Ascending aorta (tissue), 2 donors: ENCODE measurements at regions not wholly inside any gene's neighbourhood (a gene's known extent, or its start where the extent isn't known, plus 50 kb on each side); places are given as distances from the start of the nearest gene placed in this dataset.

Experiments
- DNase-seq, 2 donors: peaks; one replicate each; pipeline ENCODE4 v3.0.0-alpha.2; 2019; ENCODE audit warnings: low spot score in 2 of 2
- H3K27ac ChIP-seq, 2 donors: fragments of 200-600 bp; sonication (generic); one replicate each; pipeline ENCODE4 v1.5.1; 2016 to 2017; ENCODE audit warnings: mild to moderate bottlenecking in 1 of 2
- H3K27me3 ChIP-seq: fragments of 200-600 bp; sonication (generic); one replicate; pipeline ENCODE4 v1.5.1; 2017
- H3K36me3 ChIP-seq, 2 donors: fragments of 200-600 bp; sonication (generic); one replicate each; pipeline ENCODE4 v1.5.1; 2016
- H3K4me1 ChIP-seq, 2 donors: fragments of 200-600 bp; sonication (generic); one replicate each; pipeline ENCODE4 v1.5.1; 2016 to 2017; ENCODE audit warnings: mild to moderate bottlenecking in 1 of 2
- H3K4me3 ChIP-seq, 2 donors: fragments of 200-600 bp; sonication (generic); one replicate each; pipeline ENCODE4 v1.5.1; 2016 to 2017; ENCODE audit warnings: mild to moderate bottlenecking in 1 of 2
- H3K9me3 ChIP-seq, 2 donors: fragments of 200-600 bp; sonication (generic); one replicate each; pipeline ENCODE4 v1.5.1; 2016
- intact Hi-C: fragments of 100-400 bp; cut with DNase I; formaldehyde crosslinking; loops from one replicate; pipeline ENCODE4 v1.15.1; 2023
- TF ChIP-seq, protein P1 (sequence below), 3 experiments: fragments of 200-600 bp in 2 of 3; fragments of 450-650 bp in 1 of 3; sonication (generic) in 2 of 3; IDR thresholded peaks; one replicate each; pipeline ENCODE4 v1.5.1; 2016 to 2019; ENCODE audit warnings: antibody characterized with exemption in 3 of 3, mild to moderate bottlenecking in 1 of 3, moderate library complexity in 1 of 3

DNA sequence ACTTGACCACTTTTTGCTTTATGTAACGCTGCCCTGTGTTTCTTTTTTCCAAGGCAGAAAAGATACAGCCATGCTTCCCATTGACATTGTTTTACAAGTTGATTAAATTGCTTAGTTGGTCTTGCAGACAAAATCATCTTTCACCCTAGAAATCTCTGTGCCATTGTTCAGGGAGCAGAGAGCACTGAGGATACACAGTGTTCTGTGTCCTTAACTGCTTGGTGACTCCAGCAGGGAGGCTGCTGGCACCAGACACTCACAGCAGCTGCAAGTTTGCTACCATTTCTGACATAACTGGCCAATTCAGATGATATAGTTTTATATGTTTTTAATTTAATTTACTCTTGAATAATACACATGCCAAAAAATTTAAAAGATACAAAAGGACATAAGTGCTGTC, 118.7 kb downstream of the RGS2 start:
- no peak for DNase-seq
- intact Hi-C loops = no loop called here
- Histone ChIP-seq H3K27ac (no peak overlapping the region), H3K27me3 (no peaks in the 10 kb centered on the region), H3K4me1 (no peaks in the 10 kb centered on the region), H3K9me3 (no peaks in the 10 kb centered on the region), H3K4me3 (no peak overlapping the region), H3K36me3 (no peaks in the 10 kb centered on the region)
- TF ChIP-seq, protein P1, sequence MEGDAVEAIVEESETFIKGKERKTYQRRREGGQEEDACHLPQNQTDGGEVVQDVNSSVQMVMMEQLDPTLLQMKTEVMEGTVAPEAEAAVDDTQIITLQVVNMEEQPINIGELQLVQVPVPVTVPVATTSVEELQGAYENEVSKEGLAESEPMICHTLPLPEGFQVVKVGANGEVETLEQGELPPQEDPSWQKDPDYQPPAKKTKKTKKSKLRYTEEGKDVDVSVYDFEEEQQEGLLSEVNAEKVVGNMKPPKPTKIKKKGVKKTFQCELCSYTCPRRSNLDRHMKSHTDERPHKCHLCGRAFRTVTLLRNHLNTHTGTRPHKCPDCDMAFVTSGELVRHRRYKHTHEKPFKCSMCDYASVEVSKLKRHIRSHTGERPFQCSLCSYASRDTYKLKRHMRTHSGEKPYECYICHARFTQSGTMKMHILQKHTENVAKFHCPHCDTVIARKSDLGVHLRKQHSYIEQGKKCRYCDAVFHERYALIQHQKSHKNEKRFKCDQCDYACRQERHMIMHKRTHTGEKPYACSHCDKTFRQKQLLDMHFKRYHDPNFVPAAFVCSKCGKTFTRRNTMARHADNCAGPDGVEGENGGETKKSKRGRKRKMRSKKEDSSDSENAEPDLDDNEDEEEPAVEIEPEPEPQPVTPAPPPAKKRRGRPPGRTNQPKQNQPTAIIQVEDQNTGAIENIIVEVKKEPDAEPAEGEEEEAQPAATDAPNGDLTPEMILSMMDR (IDR thresholded peaks at IDR 0.05) = no peak

DNA sequence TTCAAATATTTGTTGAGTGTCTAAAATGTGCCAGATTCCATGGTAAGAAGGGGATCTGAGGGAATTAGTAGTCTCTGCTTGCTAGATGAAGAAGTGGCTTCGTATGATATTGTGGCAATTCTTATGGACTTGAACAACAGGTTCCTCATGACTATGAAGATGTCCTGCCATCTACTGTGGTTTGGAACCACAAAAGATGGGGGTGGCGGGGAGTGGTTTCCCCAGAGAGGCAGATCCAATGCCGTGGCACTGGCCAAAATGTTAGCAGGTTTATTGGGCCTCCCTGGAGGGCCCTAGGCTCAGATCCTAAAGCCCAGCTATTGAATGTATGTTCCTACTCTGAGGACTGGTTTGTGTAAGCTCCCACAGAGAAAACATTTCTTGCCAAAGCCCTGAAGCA, 120.8 kb downstream of the RGS2 start:
- no peak for DNase-seq
- Histone ChIP-seq H3K9me3 (no peaks in the 10 kb centered on the region), H3K4me3 (no peak overlapping the region), H3K27me3 (no peaks in the 10 kb centered on the region), H3K36me3 (no peaks in the 10 kb centered on the region), H3K4me1 (no peaks in the 10 kb centered on the region), H3K27ac (no peak overlapping the region)
- TF ChIP-seq, protein P1 (IDR thresholded peaks at IDR 0.05) = no peak
- intact Hi-C loops = no loop called here

GRCh38 chr1:192933744-192934143, 124.9 kb downstream of the RGS2 start:
- TF ChIP-seq, protein P1 (IDR thresholded peaks at IDR 0.05) = no peak
- Histone ChIP-seq H3K36me3 (no peaks in the 10 kb centered on the region), H3K4me3 (no peak overlapping the region), H3K27ac (no peak overlapping the region), H3K4me1 (no peaks in the 10 kb centered on the region), H3K9me3 (no peaks in the 10 kb centered on the region), H3K27me3 (no peaks in the 10 kb centered on the region)
- DNase-seq = no peak
- intact Hi-C loops = no loop called here

DNA sequence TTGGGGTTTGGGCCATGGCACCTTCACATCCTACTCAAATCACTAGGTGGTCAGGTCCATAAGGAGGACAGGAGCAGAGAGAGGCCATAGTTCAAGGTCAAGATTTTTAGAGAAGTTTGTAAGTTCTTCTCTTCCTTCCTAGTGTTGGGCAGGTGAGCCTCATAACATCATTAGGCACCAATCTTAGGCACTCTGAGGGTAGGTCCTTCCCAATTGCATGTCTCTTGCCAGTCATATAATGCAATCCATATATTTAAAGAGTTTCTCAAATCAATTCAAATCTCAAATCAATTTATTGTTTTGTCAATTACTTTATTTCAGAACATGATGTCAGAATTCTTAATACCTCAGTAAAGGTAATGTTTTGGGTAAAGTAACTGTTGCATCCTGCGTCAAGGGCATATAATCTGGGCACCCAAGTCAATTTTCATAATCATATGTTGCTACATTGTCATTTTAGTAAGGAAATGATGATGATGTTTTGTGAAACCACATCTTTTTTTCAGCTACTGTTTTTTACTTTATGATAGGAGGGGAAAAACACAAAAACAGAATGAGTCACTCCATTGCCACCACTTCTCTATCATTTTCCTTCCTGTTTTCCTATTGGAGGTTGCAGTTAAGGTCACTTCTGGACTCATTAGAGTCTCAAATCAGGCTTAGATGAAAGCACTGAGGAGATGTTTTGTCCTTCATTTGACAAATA, 122.7 kb downstream of the UCHL5 start:
- no peak for DNase-seq
- TF ChIP-seq, protein P1 (IDR thresholded peaks at IDR 0.05) = no peak
- no peaks in the 10 kb centered on the region for H3K36me3 ChIP-seq
- H3K9me3 ChIP-seq = no peaks in the 10 kb centered on the region
- H3K4me1 ChIP-seq = no peaks in the 10 kb centered on the region
- intact Hi-C loops = no loop called here
- no peak overlapping the region for H3K27ac ChIP-seq
- H3K27me3 ChIP-seq = no peaks in the 10 kb centered on the region
- H3K4me3 ChIP-seq = no peak overlapping the region

DNA sequence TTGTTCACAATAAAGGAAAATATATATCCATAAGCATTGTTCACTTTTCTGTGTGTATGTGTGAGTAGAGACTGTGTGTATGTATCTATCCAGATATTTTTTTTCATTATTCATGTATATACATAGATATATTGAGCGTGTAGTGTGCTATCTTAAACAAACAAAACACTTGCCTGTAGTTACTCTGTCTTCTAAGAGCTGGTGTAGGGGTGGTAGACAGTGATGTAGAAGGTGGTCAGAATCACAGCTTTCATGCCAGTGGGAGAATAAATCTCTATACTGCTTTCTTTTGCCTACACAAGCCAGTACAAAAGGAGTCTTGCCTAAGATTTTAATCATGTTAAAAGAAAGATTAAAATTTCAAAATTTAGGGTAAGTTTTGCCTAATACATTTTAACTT, 122.0 kb downstream of the UCHL5 start:
- intact Hi-C loops = no loop called here
- Histone ChIP-seq H3K27me3 (no peaks in the 10 kb centered on the region), H3K9me3 (no peaks in the 10 kb centered on the region), H3K4me1 (no peaks in the 10 kb centered on the region), H3K27ac (no peak overlapping the region), H3K36me3 (no peaks in the 10 kb centered on the region), H3K4me3 (no peak overlapping the region)
- TF ChIP-seq, protein P1 (IDR thresholded peaks at IDR 0.05) = no peak
- DNase-seq = no peak

- H3K27ac ChIP-seq = no peak overlapping the region
- H3K4me1 ChIP-seq = no peaks in the 10 kb centered on the region
- TF ChIP-seq, protein P1 (IDR thresholded peaks at IDR 0.05) = no peak
- H3K4me3 ChIP-seq = no peak overlapping the region
- intact Hi-C loops = no loop called here
- no peaks in the 10 kb centered on the region for H3K36me3 ChIP-seq
- no peak for DNase-seq
- H3K9me3 ChIP-seq = no peaks in the 10 kb centered on the region
- no peaks in the 10 kb centered on the region for H3K27me3 ChIP-seq
Measured at GRCh38 chr1:192939440-192939839, 119.7 kb downstream of the UCHL5 start.
